Coronary artery (tissue), 2 donors: ENCODE measurements at regions not wholly inside any gene's neighbourhood (a gene's known extent, or its start where the extent isn't known, plus 50 kb on each side); places are given as distances from the start of the nearest gene placed in this dataset.

ENCODE experiments used
- DNase-seq: peaks from one replicate; pipeline ENCODE4 v3.0.0-alpha.2; 2017; ENCODE audit warnings: low spot score
- H3K27ac ChIP-seq, 2 donors: fragments of 200-600 bp; sonication (generic); one replicate each; pipeline ENCODE4 v1.5.1; 2016 to 2019
- H3K4me3 ChIP-seq: fragments of 200-600 bp; sonication (generic); 2 replicates; pipeline ENCODE4 v1.5.1; 2016; ENCODE audit warnings: mild to moderate bottlenecking, moderate library complexity
- TF ChIP-seq, protein P1 (sequence below): fragments of 200-600 bp; sonication (generic); IDR thresholded peaks from one replicate; pipeline ENCODE4 v1.5.1; 2019; ENCODE audit warnings: antibody characterized with exemption

DNA sequence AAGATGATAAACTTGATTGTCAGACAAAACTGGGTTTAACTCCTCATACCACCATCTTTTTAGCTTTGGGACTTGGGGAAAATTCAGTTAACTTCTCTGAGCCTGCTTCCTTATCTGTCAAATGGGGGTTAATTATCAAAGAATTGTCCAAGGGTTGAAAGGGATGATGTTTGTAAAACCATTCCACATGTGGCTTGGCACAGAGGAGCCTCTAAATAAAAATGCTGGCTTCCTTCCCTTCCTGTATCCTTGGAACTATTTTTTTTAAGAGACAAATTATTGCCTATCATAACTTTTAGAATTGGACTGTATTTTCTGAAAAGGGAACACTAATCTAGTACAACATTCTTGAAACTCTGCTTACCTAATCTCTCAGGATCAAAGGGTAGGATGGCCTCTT is 143.4 kb upstream of the USP24 start:
- H3K4me3 ChIP-seq: no peak overlapping the region
- TF ChIP-seq, protein P1, sequence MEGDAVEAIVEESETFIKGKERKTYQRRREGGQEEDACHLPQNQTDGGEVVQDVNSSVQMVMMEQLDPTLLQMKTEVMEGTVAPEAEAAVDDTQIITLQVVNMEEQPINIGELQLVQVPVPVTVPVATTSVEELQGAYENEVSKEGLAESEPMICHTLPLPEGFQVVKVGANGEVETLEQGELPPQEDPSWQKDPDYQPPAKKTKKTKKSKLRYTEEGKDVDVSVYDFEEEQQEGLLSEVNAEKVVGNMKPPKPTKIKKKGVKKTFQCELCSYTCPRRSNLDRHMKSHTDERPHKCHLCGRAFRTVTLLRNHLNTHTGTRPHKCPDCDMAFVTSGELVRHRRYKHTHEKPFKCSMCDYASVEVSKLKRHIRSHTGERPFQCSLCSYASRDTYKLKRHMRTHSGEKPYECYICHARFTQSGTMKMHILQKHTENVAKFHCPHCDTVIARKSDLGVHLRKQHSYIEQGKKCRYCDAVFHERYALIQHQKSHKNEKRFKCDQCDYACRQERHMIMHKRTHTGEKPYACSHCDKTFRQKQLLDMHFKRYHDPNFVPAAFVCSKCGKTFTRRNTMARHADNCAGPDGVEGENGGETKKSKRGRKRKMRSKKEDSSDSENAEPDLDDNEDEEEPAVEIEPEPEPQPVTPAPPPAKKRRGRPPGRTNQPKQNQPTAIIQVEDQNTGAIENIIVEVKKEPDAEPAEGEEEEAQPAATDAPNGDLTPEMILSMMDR: no peak
- no peak for DNase-seq
- H3K27ac ChIP-seq: no peak overlapping the region

DNA sequence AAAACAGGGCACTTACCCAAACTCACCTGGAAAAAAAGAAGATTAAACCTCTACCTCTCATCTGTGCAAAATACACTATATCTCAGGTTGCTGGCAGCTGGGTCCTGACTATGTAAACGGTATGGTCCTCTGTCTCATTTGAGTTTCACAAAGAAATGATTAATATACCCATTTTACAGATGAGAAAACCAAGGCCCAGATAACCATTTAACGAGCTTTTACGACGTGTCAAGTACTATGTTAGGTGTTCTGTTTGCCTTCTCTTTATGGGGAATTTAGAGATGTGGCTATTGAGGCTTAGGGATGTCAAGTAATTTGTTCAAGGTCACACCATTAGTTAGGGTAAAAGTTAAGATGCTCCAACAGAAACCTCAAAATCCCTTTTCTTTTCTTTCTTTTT is 140.4 kb upstream of the USP24 start:
- DNase-seq: no peak
- Histone ChIP-seq H3K27ac (no peak overlapping the region), H3K4me3 (no peak overlapping the region)
- TF ChIP-seq, protein P1: no peak

DNA sequence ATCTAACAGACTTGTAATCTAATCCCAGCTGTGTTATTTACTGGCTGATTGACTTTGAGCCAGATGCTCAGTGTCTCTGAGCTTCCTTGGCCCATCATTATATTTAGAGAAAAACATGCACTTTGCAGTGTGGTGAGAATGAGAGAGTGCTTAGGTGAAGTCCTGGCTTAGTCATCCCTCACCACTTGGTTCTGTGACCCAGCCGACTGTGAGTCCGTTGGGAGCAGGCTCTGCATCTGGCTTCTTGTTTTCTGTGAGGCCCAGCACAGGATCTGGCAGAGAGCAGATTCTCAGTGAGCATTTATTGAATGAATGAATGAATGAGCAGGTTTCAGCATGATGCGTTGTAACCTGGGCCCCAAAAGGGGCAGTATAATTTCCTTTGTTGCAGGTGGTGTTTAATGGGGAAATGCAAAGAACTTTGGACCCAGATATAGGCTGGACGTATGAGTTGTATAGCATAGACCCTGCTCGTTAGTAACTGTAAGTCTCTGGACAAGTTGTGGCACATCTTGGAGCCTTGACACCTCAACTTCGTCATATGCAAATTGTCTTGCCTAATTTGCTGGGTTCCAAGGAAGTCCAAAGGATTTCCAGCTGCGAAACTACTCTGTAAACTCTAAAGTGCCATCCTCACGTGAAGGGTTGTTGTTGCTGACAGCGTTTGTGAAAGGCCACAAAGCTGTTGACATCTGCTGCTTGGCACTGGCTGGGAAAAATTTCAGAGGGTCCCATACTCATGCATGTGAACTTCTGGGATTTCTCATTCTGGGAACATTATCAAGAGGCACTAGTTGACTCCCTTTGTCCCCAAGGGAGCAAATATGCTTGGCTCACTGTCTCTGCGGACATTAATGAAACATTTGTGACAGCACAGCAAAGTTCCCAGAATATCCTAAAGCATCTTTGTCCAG is 138.8 kb upstream of the USP24 start:
- DNase-seq: no peak
- no peak overlapping the region for H3K27ac ChIP-seq
- TF ChIP-seq, protein P1: no peak
- no peak overlapping the region for H3K4me3 ChIP-seq

DNA sequence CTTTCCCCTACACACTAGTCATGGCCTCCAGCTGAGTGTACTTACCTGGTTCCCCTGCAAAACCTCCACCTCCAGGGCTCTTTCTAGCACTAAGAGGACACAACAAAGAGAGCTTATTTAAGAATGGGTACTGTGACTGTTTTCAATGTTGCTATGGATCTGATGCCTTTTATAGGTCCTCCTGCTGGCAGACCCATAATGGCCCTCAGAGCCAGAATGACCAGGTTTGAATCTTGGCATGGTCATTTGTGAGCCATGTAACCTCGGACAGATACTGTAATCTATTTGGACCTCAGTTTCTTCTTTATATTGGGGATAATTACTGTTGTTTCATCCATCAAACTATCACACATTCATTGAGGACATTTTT is 137.6 kb upstream of the USP24 start:
- DNase-seq: no peak
- no peak overlapping the region for H3K4me3 ChIP-seq
- H3K27ac ChIP-seq: no peak overlapping the region
- TF ChIP-seq, protein P1: no peak

DNA sequence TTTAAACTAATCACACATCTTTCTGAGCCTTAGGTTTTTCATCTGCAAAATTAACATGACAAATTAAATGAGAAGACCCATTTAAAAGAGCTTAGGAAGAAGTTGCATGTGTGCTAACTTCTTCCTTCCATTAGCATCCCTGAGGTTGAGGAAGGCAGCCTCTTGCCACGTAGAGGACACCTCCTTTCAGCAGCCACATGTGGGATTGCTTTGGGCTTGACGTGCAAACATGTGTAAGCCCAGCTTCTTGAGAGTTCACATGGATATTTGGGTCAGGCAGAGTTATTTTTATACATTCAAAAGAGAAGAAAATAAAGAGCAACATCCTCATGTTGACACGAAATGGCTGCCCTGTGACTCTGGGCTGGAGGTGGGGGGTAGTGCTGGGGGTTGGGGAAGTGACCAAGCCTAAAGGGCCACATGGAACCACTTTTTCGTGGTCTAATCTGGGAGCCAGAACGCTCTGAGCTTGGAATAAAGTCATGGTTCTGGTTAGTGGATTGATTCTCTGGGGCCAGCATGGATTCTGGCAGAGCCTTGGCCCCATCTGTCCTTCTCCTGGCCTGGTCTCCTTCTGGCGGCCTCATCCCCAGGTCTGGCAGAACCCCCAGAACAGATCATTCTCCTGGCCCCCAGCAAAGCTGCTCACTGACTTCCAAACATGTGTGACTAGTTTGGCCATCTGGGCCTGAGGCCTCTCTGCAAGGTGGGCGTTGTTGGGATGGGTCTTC is 137.1 kb upstream of the USP24 start:
- no peak for DNase-seq
- no peak overlapping the region for H3K4me3 ChIP-seq
- TF ChIP-seq, protein P1: no peak
- no peak overlapping the region for H3K27ac ChIP-seq

DNA sequence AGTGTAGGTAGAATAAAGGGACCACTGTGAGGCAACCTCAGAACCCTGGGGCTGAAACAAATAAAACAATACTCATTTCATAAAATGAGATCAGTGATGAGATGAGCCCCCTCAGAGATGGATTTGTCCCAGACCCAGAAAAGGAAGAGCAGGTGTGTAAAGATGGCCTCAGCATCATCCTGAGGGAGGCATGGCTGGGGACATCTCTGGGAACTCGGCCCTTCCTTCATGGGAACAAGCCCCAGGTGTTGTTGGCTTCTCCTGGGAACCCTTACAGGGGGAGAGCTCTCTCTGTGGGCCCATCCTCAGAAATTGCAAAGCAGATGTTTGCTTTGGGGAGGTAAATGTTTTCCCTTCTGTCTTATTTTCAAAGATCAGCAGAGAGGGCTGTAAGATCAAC is 133.2 kb upstream of the USP24 start:
- DNase-seq: no peak
- H3K4me3 ChIP-seq: no peak overlapping the region
- no peak overlapping the region for H3K27ac ChIP-seq
- TF ChIP-seq, protein P1: no peak
